ENCODE measurements at regions not wholly inside any gene's neighbourhood (a gene's known extent, or its start where the extent isn't known, plus 50 kb on each side); places are given as distances from the start of the nearest gene placed in this dataset.

GRCh38 chr17:71458322-71458721 lies 662.5 kb upstream of the SOX9 start:
- CTCF ChIA-PET = no interaction called here
- H3K27ac Mint-ChIP-seq = no peak overlapping the region
- no peak for DNase-seq
- POLR2A ChIA-PET = no interaction called here
- H3K27me3 Mint-ChIP-seq = no peaks in the 10 kb centered on the region
- no peak overlapping the region for H3K4me3 Mint-ChIP-seq
- peaks cover 4% of the 10 kb centered on the region for H3K9me3 Mint-ChIP-seq
- no peaks in the 10 kb centered on the region for H3K36me3 Mint-ChIP-seq (ENCODE audit: low read depth)
- H3K4me1 Mint-ChIP-seq = no peaks in the 10 kb centered on the region

GRCh38 chr17:71460943-71461342 lies 659.9 kb upstream of the SOX9 start:
- DNase-seq = no peak
- no peaks in the 10 kb centered on the region for H3K36me3 Mint-ChIP-seq (ENCODE audit: low read depth)
- no peaks in the 10 kb centered on the region for H3K4me1 Mint-ChIP-seq
- ChIA-PET CTCF (no interaction called here), POLR2A (no interaction called here)
- no peaks in the 10 kb centered on the region for H3K27me3 Mint-ChIP-seq
- peaks cover 6% of the 10 kb centered on the region for H3K9me3 Mint-ChIP-seq
- H3K4me3 Mint-ChIP-seq = no peak overlapping the region
- H3K27ac Mint-ChIP-seq = no peak overlapping the region

- Mint-ChIP-seq H3K9me3 (peaks cover 6% of the 10 kb centered on the region), H3K4me3 (no peak overlapping the region), H3K27me3 (no peaks in the 10 kb centered on the region), H3K4me1 (no peaks in the 10 kb centered on the region), H3K36me3 (ENCODE audit: low read depth) (no peaks in the 10 kb centered on the region), H3K27ac (no peak overlapping the region)
- DNase-seq = no peak
- CTCF ChIA-PET = no interaction called here
- POLR2A ChIA-PET = no interaction called here
Observed at GRCh38 chr17:71461498-71462169, 659.2 kb upstream of the SOX9 start.

- no peak overlapping the region for H3K4me3 Mint-ChIP-seq
- peaks cover 6% of the 10 kb centered on the region for H3K9me3 Mint-ChIP-seq
- no peak for DNase-seq
- no peaks in the 10 kb centered on the region for H3K36me3 Mint-ChIP-seq (ENCODE audit: low read depth)
- H3K27me3 Mint-ChIP-seq = no peaks in the 10 kb centered on the region
- H3K4me1 Mint-ChIP-seq = no peaks in the 10 kb centered on the region
- POLR2A ChIA-PET = no interaction called here
- CTCF ChIA-PET = no interaction called here
- H3K27ac Mint-ChIP-seq = no peak overlapping the region
Observed at GRCh38 chr17:71464241-71464640, 656.6 kb upstream of the SOX9 start.

GRCh38 chr17:71464751-71465150 lies 656.1 kb upstream of the SOX9 start:
- CTCF ChIA-PET = no interaction called here
- H3K4me3 Mint-ChIP-seq = no peak overlapping the region
- no peak for DNase-seq
- H3K27ac Mint-ChIP-seq = no peak overlapping the region
- H3K27me3 Mint-ChIP-seq = no peaks in the 10 kb centered on the region
- POLR2A ChIA-PET = no interaction called here
- H3K4me1 Mint-ChIP-seq = no peaks in the 10 kb centered on the region
- peaks cover 3% of the 10 kb centered on the region for H3K9me3 Mint-ChIP-seq
- no peaks in the 10 kb centered on the region for H3K36me3 Mint-ChIP-seq (ENCODE audit: low read depth)

GRCh38 chr17:71467719-71468118 lies 653.1 kb upstream of the SOX9 start:
- Mint-ChIP-seq H3K36me3 (ENCODE audit: low read depth) (no peaks in the 10 kb centered on the region), H3K9me3 (peaks cover 3% of the 10 kb centered on the region), H3K27me3 (no peaks in the 10 kb centered on the region), H3K4me3 (no peak overlapping the region), H3K27ac (no peak overlapping the region), H3K4me1 (no peaks in the 10 kb centered on the region)
- DNase-seq = no peak
- POLR2A ChIA-PET = no interaction called here
- CTCF ChIA-PET = no interaction called here

GRCh38 chr17:71470062-71470461 lies 650.8 kb upstream of the SOX9 start:
- ChIA-PET POLR2A (no interaction called here), CTCF (no interaction called here)
- Mint-ChIP-seq H3K9me3 (no peaks in the 10 kb centered on the region), H3K4me1 (no peaks in the 10 kb centered on the region), H3K4me3 (no peak overlapping the region), H3K36me3 (ENCODE audit: low read depth) (no peaks in the 10 kb centered on the region), H3K27ac (no peak overlapping the region), H3K27me3 (no peaks in the 10 kb centered on the region)
- DNase-seq = no peak

GRCh38 chr17:71472809-71473789 lies 647.7 kb upstream of the SOX9 start:
- H3K9me3 Mint-ChIP-seq = peaks cover under 1% of the 10 kb centered on the region
- CTCF ChIA-PET = no interaction called here
- POLR2A ChIA-PET = no interaction called here
- no peak overlapping the region for H3K4me3 Mint-ChIP-seq
- H3K27ac Mint-ChIP-seq = no peak overlapping the region
- no peaks in the 10 kb centered on the region for H3K4me1 Mint-ChIP-seq
- H3K36me3 Mint-ChIP-seq (ENCODE audit: low read depth) = no peaks in the 10 kb centered on the region
- no peaks in the 10 kb centered on the region for H3K27me3 Mint-ChIP-seq
- no peak for DNase-seq

- ChIA-PET CTCF (no interaction called here), POLR2A (no interaction called here)
- H3K9me3 Mint-ChIP-seq = peaks cover 2% of the 10 kb centered on the region
- no peak overlapping the region for H3K27ac Mint-ChIP-seq
- H3K27me3 Mint-ChIP-seq = no peaks in the 10 kb centered on the region
- no peak overlapping the region for H3K4me3 Mint-ChIP-seq
- no peak for DNase-seq
- no peaks in the 10 kb centered on the region for H3K36me3 Mint-ChIP-seq (ENCODE audit: low read depth)
- H3K4me1 Mint-ChIP-seq = no peaks in the 10 kb centered on the region
Observed at GRCh38 chr17:71477356-71477755, 643.5 kb upstream of the SOX9 start.

GRCh38 chr17:71480099-71480498 lies 640.7 kb upstream of the SOX9 start:
- H3K27ac Mint-ChIP-seq = no peak overlapping the region
- DNase-seq = no peak
- no peaks in the 10 kb centered on the region for H3K36me3 Mint-ChIP-seq (ENCODE audit: low read depth)
- peaks cover 2% of the 10 kb centered on the region for H3K9me3 Mint-ChIP-seq
- CTCF ChIA-PET = no interaction called here
- H3K4me3 Mint-ChIP-seq = no peak overlapping the region
- POLR2A ChIA-PET = no interaction called here
- no peaks in the 10 kb centered on the region for H3K27me3 Mint-ChIP-seq
- no peaks in the 10 kb centered on the region for H3K4me1 Mint-ChIP-seq

GRCh38 chr17:71482625-71483024 lies 638.2 kb upstream of the SOX9 start:
- no peaks in the 10 kb centered on the region for H3K27me3 Mint-ChIP-seq
- CTCF ChIA-PET = no interaction called here
- POLR2A ChIA-PET = no interaction called here

GRCh38 chr17:71484546-71484945 lies 636.3 kb upstream of the SOX9 start:
- no peak for DNase-seq
- H3K27ac Mint-ChIP-seq = no peak overlapping the region
- H3K4me3 Mint-ChIP-seq = no peak overlapping the region
- no peaks in the 10 kb centered on the region for H3K27me3 Mint-ChIP-seq
- ChIA-PET CTCF (no interaction called here), POLR2A (no interaction called here)
- H3K9me3 Mint-ChIP-seq = no peaks in the 10 kb centered on the region
- H3K36me3 Mint-ChIP-seq (ENCODE audit: low read depth) = no peaks in the 10 kb centered on the region
- H3K4me1 Mint-ChIP-seq = no peaks in the 10 kb centered on the region

More at GRCh38 chr17:71482625-71483024, 638.2 kb upstream of the SOX9 start:
- no peak overlapping the region for H3K27ac Mint-ChIP-seq
- H3K4me1 Mint-ChIP-seq = no peaks in the 10 kb centered on the region
- H3K4me3 Mint-ChIP-seq = no peak overlapping the region
- no peak for DNase-seq
- no peaks in the 10 kb centered on the region for H3K36me3 Mint-ChIP-seq (ENCODE audit: low read depth)
- peaks cover 2% of the 10 kb centered on the region for H3K9me3 Mint-ChIP-seq

GRCh38 chr17:71485426-71485825 lies 635.4 kb upstream of the SOX9 start:
- no peak overlapping the region for H3K27ac Mint-ChIP-seq
- CTCF ChIA-PET = no interaction called here
- H3K4me1 Mint-ChIP-seq = no peaks in the 10 kb centered on the region
- no peak overlapping the region for H3K4me3 Mint-ChIP-seq
- no peak for DNase-seq
- H3K27me3 Mint-ChIP-seq = no peaks in the 10 kb centered on the region
- H3K9me3 Mint-ChIP-seq = no peaks in the 10 kb centered on the region
- no peaks in the 10 kb centered on the region for H3K36me3 Mint-ChIP-seq (ENCODE audit: low read depth)
- POLR2A ChIA-PET = no interaction called here

GRCh38 chr17:71486261-71486660 lies 634.6 kb upstream of the SOX9 start:
- Mint-ChIP-seq H3K27me3 (no peaks in the 10 kb centered on the region), H3K36me3 (ENCODE audit: low read depth) (no peaks in the 10 kb centered on the region), H3K27ac (no peak overlapping the region), H3K4me3 (no peak overlapping the region), H3K9me3 (no peaks in the 10 kb centered on the region), H3K4me1 (no peaks in the 10 kb centered on the region)
- CTCF ChIA-PET = no interaction called here
- POLR2A ChIA-PET = no interaction called here
- DNase-seq = no peak
